ENCODE measurements at regions not wholly inside any gene's neighbourhood (a gene's known extent, or its start where the extent isn't known, plus 50 kb on each side); places are given as distances from the start of the nearest gene placed in this dataset.

DNA sequence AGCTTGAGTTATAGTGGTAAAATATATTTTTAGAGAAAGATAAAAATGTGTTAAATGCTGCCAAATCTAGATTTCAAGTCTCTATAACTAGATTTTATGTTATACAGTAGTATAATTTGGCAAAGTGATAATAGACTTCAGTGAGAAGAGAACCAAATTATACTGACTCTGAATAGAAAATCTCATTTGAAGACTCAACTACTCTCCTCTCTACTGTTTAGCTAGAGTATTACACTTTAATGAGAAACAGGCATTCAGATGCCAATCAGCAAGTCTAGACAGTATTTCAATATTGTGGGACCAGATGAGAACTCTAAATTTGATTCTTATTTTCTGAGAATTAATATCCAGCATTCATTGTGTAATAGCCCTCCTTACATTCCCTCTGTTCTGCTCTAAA lies 311.2 kb downstream of the SLITRK5 start:
- H3K4me3 ChIP-seq (ENCODE audit: low read depth in 1 of 2, low read length in 2 of 2) = no peak overlapping the region
- no peak overlapping the region for H3K27ac ChIP-seq (ENCODE audit: low read depth in 2 of 2, low read length in 1 of 2)
- H3K27me3 ChIP-seq (ENCODE audit: control insufficient read depth in 1 of 2, insufficient read depth in 2 of 2, low read length in 2 of 2) = no peaks in the 10 kb centered on the region
- no peaks in the 10 kb centered on the region for H3K9me3 ChIP-seq (ENCODE audit: control insufficient read depth in 2 of 2, insufficient read depth in 1 of 2, low read depth in 1 of 2, low read length in 1 of 2)
- no peaks in the 10 kb centered on the region for H3K4me1 ChIP-seq (ENCODE audit: control insufficient read depth in 2 of 2, insufficient read depth in 2 of 2, low read length in 1 of 2)
- no peaks in the 10 kb centered on the region for H3K36me3 ChIP-seq (ENCODE audit: control insufficient read depth in 2 of 2, insufficient read depth in 2 of 2, low read length in 1 of 2)

DNA sequence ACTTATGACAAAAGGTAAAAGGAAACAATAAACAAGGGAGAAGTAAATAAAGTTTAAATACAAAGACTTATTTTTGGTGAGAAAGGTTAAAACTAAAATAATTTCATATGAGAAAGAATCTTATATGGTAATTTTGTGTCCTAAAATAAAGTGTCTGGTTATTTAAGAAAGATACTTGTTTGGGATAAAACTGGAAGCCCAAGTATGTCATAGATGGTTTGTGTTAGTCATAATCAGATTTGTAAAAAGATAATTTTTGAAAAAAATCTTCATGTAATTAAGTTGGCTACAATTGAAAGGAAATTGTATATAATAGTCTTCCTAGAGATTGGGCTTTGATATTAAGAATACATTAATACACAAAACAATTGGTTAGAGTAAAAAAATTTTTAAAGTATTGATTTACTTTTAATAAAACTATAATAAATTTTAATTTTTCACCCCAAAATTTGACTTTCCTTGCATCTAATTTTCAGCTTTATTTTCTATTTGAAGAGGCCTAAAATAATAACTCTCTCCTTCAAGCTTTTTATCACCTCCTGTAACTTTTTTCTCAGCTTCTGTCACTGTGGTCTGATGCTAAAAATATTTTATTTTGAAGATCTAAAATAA lies 315.6 kb downstream of the SLITRK5 start:
- H3K9me3 ChIP-seq (ENCODE audit: control insufficient read depth in 2 of 2, insufficient read depth in 1 of 2, low read depth in 1 of 2, low read length in 1 of 2) = no peaks in the 10 kb centered on the region
- H3K36me3 ChIP-seq (ENCODE audit: control insufficient read depth in 2 of 2, insufficient read depth in 2 of 2, low read length in 1 of 2) = no peaks in the 10 kb centered on the region
- H3K27me3 ChIP-seq (ENCODE audit: control insufficient read depth in 1 of 2, insufficient read depth in 2 of 2, low read length in 2 of 2) = no peaks in the 10 kb centered on the region
- no peaks in the 10 kb centered on the region for H3K4me1 ChIP-seq (ENCODE audit: control insufficient read depth in 2 of 2, insufficient read depth in 2 of 2, low read length in 1 of 2)
- H3K27ac ChIP-seq (ENCODE audit: low read depth in 2 of 2, low read length in 1 of 2) = no peak overlapping the region
- H3K4me3 ChIP-seq (ENCODE audit: low read depth in 1 of 2, low read length in 2 of 2) = no peak overlapping the region

DNA sequence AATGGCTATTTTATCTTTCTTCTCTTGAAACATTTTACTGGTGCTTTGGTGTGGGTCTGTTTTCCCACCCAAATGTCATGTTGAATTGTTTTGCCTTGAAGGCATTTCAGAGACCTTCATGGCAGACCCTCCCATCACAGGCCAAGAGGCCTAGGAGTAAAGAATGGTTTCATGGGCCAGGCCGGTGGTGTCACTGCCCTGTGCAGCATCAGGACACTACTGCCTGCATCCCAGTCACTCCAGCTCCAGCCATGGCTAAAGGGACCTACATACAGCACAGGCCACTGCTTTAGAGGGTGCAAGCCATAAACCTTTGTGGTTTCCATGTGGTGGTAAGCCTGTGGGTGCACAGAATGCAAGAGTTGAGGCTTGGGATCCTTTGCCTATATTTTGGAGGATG lies 326.9 kb downstream of the SLITRK5 start:
- H3K9me3 ChIP-seq (ENCODE audit: control insufficient read depth in 2 of 2, insufficient read depth in 1 of 2, low read depth in 1 of 2, low read length in 1 of 2) = no peaks in the 10 kb centered on the region
- no peak overlapping the region for H3K27ac ChIP-seq (ENCODE audit: low read depth in 2 of 2, low read length in 1 of 2)
- 90 to 96% methylated on average over 1 of the region's 1 CpG for WGBS, 2 donors
- no peaks in the 10 kb centered on the region for H3K36me3 ChIP-seq (ENCODE audit: control insufficient read depth in 2 of 2, insufficient read depth in 2 of 2, low read length in 1 of 2)
- no peak overlapping the region for H3K4me3 ChIP-seq (ENCODE audit: low read depth in 1 of 2, low read length in 2 of 2)
- no peaks in the 10 kb centered on the region for H3K27me3 ChIP-seq (ENCODE audit: control insufficient read depth in 1 of 2, insufficient read depth in 2 of 2, low read length in 2 of 2)
- H3K4me1 ChIP-seq (ENCODE audit: control insufficient read depth in 2 of 2, insufficient read depth in 2 of 2, low read length in 1 of 2) = no peaks in the 10 kb centered on the region

DNA sequence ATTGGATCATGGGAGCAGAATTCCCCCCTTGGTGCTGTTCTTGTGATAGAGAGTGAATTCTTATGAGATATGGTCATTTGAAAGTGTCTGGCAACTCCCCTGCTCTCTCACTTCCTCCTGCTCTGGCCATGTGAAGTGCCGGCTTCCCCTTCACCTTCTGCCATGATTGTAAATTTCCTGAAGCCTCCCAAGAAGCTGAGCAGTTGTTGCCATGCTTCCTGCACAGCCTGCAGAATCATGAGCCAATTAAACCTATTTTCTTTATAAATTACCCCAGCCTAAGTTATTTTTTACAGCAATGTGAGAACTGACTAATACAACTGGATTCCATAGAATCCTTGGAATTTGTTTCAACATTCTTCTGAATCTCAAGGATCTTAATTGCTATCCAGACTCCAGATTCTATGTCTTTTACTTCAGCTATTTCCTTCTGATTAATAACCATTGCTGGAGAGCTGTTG lies 328.1 kb downstream of the SLITRK5 start:
- H3K27me3 ChIP-seq (ENCODE audit: control insufficient read depth in 1 of 2, insufficient read depth in 2 of 2, low read length in 2 of 2) = no peaks in the 10 kb centered on the region
- WGBS, 2 donors = 70 to 81% methylated on average over 1 of the region's 1 CpG
- no peaks in the 10 kb centered on the region for H3K4me1 ChIP-seq (ENCODE audit: control insufficient read depth in 2 of 2, insufficient read depth in 2 of 2, low read length in 1 of 2)
- no peaks in the 10 kb centered on the region for H3K9me3 ChIP-seq (ENCODE audit: control insufficient read depth in 2 of 2, insufficient read depth in 1 of 2, low read depth in 1 of 2, low read length in 1 of 2)
- H3K27ac ChIP-seq (ENCODE audit: low read depth in 2 of 2, low read length in 1 of 2) = no peak overlapping the region
- no peak overlapping the region for H3K4me3 ChIP-seq (ENCODE audit: low read depth in 1 of 2, low read length in 2 of 2)
- no peaks in the 10 kb centered on the region for H3K36me3 ChIP-seq (ENCODE audit: control insufficient read depth in 2 of 2, insufficient read depth in 2 of 2, low read length in 1 of 2)

DNA sequence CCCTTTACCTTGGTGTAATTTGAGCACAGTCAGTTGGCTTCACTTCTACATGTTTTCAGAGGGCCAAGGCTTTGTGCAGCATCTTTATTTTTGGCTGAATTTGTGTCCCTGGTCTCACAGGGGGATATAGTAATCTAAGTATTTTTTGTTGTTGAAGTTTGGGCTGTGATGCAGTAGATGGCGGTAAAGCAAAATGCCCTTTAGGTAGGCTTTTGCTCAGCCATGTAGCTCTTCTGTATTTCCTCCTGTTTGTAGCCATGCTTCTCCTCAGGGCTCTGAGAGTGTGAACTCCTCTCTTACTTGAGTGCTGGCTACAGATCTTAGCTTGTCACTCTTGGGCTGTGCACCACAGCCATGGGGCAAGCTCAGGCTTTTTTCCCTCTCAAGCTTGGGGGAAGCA lies 328.6 kb downstream of the SLITRK5 start:
- H3K4me1 ChIP-seq (ENCODE audit: control insufficient read depth in 2 of 2, insufficient read depth in 2 of 2, low read length in 1 of 2) = no peaks in the 10 kb centered on the region
- H3K36me3 ChIP-seq (ENCODE audit: control insufficient read depth in 2 of 2, insufficient read depth in 2 of 2, low read length in 1 of 2) = no peaks in the 10 kb centered on the region
- no peak overlapping the region for H3K27ac ChIP-seq (ENCODE audit: low read depth in 2 of 2, low read length in 1 of 2)
- 89 to 97% methylated on average over 1 of the region's 1 CpG for WGBS, 2 donors
- no peak overlapping the region for H3K4me3 ChIP-seq (ENCODE audit: low read depth in 1 of 2, low read length in 2 of 2)
- H3K9me3 ChIP-seq (ENCODE audit: control insufficient read depth in 2 of 2, insufficient read depth in 1 of 2, low read depth in 1 of 2, low read length in 1 of 2) = no peaks in the 10 kb centered on the region
- H3K27me3 ChIP-seq (ENCODE audit: control insufficient read depth in 1 of 2, insufficient read depth in 2 of 2, low read length in 2 of 2) = no peaks in the 10 kb centered on the region

DNA sequence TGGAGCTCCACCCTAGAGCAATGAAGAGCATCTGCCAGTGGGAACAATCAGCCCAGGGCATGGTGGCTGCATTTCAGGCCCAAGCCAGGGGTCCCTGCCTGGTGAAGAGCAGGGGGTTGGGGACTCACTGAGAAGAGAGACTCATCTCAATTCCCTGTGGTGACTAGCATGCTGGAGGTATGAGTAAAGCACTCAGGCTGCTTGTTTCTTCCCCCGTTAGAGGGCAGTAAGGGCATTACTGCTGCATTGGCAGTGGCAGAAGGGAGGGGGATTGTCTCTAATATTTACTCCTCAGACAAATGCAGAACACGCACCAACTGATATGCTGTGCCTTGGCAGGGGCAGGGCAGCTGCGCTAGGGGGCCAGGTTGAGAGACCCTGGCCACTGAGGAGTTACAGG lies 329.1 kb downstream of the SLITRK5 start:
- H3K4me3 ChIP-seq (ENCODE audit: low read depth in 1 of 2, low read length in 2 of 2) = no peak overlapping the region
- H3K9me3 ChIP-seq (ENCODE audit: control insufficient read depth in 2 of 2, insufficient read depth in 1 of 2, low read depth in 1 of 2, low read length in 1 of 2) = no peaks in the 10 kb centered on the region
- H3K27ac ChIP-seq (ENCODE audit: low read depth in 2 of 2, low read length in 1 of 2) = no peak overlapping the region
- no peaks in the 10 kb centered on the region for H3K27me3 ChIP-seq (ENCODE audit: control insufficient read depth in 1 of 2, insufficient read depth in 2 of 2, low read length in 2 of 2)
- no peaks in the 10 kb centered on the region for H3K36me3 ChIP-seq (ENCODE audit: control insufficient read depth in 2 of 2, insufficient read depth in 2 of 2, low read length in 1 of 2)
- WGBS, 2 donors = 84 to 90% methylated on average over 3 of the region's 3 CpGs
- no peaks in the 10 kb centered on the region for H3K4me1 ChIP-seq (ENCODE audit: control insufficient read depth in 2 of 2, insufficient read depth in 2 of 2, low read length in 1 of 2)

DNA sequence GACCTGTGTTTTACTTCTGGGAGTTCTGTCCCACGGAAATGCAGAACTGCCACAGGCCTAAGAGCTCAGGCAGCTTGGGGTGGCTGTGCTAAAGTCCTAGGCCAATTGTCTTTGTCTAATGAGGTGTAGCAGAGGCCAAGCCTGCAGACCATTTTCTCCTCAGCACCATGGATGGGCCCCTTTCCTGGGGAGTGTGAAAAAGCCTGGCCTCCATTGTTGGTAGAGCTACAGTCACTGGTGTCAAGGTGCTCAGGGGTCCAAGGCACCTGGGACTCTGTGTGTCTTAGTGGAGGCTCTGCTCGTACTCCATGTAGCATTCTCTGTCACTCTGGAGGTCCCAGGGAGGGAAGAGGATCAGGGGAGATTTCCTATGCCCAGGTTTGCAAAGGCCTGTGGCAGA lies 329.6 kb downstream of the SLITRK5 start:
- no peak overlapping the region for H3K4me3 ChIP-seq (ENCODE audit: low read depth in 1 of 2, low read length in 2 of 2)
- 74 to 88% methylated on average over 2 of the region's 2 CpGs for WGBS, 2 donors
- H3K27me3 ChIP-seq (ENCODE audit: control insufficient read depth in 1 of 2, insufficient read depth in 2 of 2, low read length in 2 of 2) = no peaks in the 10 kb centered on the region
- H3K27ac ChIP-seq (ENCODE audit: low read depth in 2 of 2, low read length in 1 of 2) = no peak overlapping the region
- H3K9me3 ChIP-seq (ENCODE audit: control insufficient read depth in 2 of 2, insufficient read depth in 1 of 2, low read depth in 1 of 2, low read length in 1 of 2) = no peaks in the 10 kb centered on the region
- H3K36me3 ChIP-seq (ENCODE audit: control insufficient read depth in 2 of 2, insufficient read depth in 2 of 2, low read length in 1 of 2) = no peaks in the 10 kb centered on the region
- H3K4me1 ChIP-seq (ENCODE audit: control insufficient read depth in 2 of 2, insufficient read depth in 2 of 2, low read length in 1 of 2) = no peaks in the 10 kb centered on the region

DNA sequence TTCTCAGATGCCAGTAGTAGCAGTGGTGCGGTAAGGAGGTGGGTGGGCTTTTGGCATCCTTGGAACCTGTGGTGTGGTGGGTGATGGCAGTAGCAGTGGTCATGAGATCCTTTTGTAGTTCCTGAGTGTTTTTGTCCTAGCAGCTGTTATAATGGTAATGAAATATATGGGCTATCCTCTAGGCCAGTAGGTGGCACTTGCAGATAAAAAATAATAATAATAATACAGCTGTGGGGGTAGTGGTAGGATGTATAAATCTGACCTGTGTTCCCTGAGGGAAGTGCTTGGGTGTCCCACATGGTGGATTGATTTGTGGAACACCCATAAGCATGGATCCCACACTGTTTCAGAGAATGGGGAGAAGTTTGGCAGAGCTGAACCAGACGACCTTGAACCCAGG lies 334.0 kb downstream of the SLITRK5 start:
- no peak overlapping the region for H3K27ac ChIP-seq (ENCODE audit: low read depth in 2 of 2, low read length in 1 of 2)
- no peaks in the 10 kb centered on the region for H3K4me1 ChIP-seq (ENCODE audit: control insufficient read depth in 2 of 2, insufficient read depth in 2 of 2, low read length in 1 of 2)
- H3K4me3 ChIP-seq (ENCODE audit: low read depth in 1 of 2, low read length in 2 of 2) = no peak overlapping the region
- no peaks in the 10 kb centered on the region for H3K9me3 ChIP-seq (ENCODE audit: control insufficient read depth in 2 of 2, insufficient read depth in 1 of 2, low read depth in 1 of 2, low read length in 1 of 2)
- H3K27me3 ChIP-seq (ENCODE audit: control insufficient read depth in 1 of 2, insufficient read depth in 2 of 2, low read length in 2 of 2) = no peaks in the 10 kb centered on the region
- 79 to 87% methylated on average over 2 of the region's 2 CpGs for WGBS, 2 donors
- H3K36me3 ChIP-seq (ENCODE audit: control insufficient read depth in 2 of 2, insufficient read depth in 2 of 2, low read length in 1 of 2) = no peaks in the 10 kb centered on the region

DNA sequence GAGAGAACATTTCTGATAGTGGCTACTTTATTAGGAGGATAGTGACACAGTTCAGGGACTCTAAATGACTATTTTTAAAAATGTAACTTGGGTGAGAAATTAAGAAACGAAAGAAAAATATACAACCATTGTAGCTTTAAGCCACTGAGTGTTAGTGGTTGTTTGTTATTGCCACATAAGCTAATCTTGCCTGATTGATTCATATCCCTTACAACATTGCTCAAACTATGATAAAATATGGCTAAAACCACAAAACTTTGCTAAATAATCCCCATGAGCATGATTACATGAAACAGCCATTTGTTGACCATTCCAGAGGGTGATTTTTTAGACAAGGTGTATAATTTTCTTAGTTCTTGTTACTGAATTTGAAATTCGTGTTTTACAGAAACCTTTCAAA lies 343.4 kb downstream of the SLITRK5 start:
- WGBS, 2 donors = 50 to 52% methylated on average over 2 of the region's 2 CpGs
- H3K4me1 ChIP-seq (ENCODE audit: control insufficient read depth in 2 of 2, insufficient read depth in 2 of 2, low read length in 1 of 2) = no peaks in the 10 kb centered on the region
- no peaks in the 10 kb centered on the region for H3K9me3 ChIP-seq (ENCODE audit: control insufficient read depth in 2 of 2, insufficient read depth in 1 of 2, low read depth in 1 of 2, low read length in 1 of 2)
- no peak overlapping the region for H3K27ac ChIP-seq (ENCODE audit: low read depth in 2 of 2, low read length in 1 of 2)
- no peaks in the 10 kb centered on the region for H3K27me3 ChIP-seq (ENCODE audit: control insufficient read depth in 1 of 2, insufficient read depth in 2 of 2, low read length in 2 of 2)
- no peaks in the 10 kb centered on the region for H3K36me3 ChIP-seq (ENCODE audit: control insufficient read depth in 2 of 2, insufficient read depth in 2 of 2, low read length in 1 of 2)
- H3K4me3 ChIP-seq (ENCODE audit: low read depth in 1 of 2, low read length in 2 of 2) = no peak overlapping the region

DNA sequence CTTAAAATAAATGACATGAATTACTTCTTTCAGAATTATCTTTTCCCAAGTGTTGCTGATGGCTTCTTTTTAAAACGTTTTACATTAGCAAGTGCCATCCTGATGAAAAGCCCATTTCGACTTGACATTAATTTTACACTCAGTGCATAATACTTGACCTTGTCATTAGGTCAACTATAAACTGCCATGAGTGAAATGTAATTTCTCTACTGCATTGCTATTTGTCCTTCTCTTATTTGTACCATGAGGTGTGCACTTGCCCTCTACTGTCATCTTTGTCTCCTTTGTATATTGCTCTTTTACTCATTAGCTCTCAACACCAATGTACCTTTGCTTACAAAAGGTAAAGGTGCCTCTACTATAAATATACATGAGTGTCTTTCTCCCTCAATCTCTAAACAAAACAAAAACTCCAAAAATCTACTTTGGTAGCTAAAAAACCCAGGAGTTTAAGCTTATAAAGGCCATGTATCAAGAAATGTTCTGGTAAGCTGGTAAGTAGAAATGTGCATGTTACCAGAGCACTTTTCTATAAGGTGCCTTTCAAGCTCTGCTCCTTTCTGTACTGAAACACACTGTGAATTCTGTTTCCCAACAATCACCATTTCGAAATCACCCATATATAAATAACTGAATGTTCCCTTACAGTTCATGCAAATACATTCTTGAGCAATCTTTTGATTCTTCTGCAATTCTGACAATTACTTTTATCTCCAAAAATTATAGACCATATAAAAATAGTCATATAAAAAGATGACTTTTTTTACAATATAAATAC lies 351.4 kb downstream of the SLITRK5 start:
- Histone ChIP-seq H3K4me3 (ENCODE audit: low read depth in 1 of 2, low read length in 2 of 2) (no peak overlapping the region), H3K27ac (ENCODE audit: low read depth in 2 of 2, low read length in 1 of 2) (no peak overlapping the region), H3K4me1 (ENCODE audit: control insufficient read depth in 2 of 2, insufficient read depth in 2 of 2, low read length in 1 of 2) (no peaks in the 10 kb centered on the region), H3K36me3 (ENCODE audit: control insufficient read depth in 2 of 2, insufficient read depth in 2 of 2, low read length in 1 of 2) (no peaks in the 10 kb centered on the region), H3K27me3 (ENCODE audit: control insufficient read depth in 1 of 2, insufficient read depth in 2 of 2, low read length in 2 of 2) (no peaks in the 10 kb centered on the region), H3K9me3 (ENCODE audit: control insufficient read depth in 2 of 2, insufficient read depth in 1 of 2, low read depth in 1 of 2, low read length in 1 of 2) (no peaks in the 10 kb centered on the region)
- WGBS, 2 donors = 50 to 54% methylated on average over 3 of the region's 3 CpGs

Data from esophagus (tissue), 2 donors.